IPS-15b (cell line): ENCODE measurements at regions not wholly inside any gene's neighbourhood (a gene's known extent, or its start where the extent isn't known, plus 50 kb on each side); places are given as distances from the start of the nearest gene placed in this dataset.
A peak's percentile ranks its signal among the peaks of the same experiment; 100 is the strongest.

Experiments
- H3K27me3 ChIP-seq: one replicate; pipeline ENCODE4 v1.6.1; 2013; ENCODE audit warnings: low read length; ENCODE audit not compliant: control insufficient read depth, insufficient read depth
- H3K36me3 ChIP-seq: one replicate; pipeline ENCODE4 v1.6.1; 2013; ENCODE audit warnings: low read length; ENCODE audit not compliant: control insufficient read depth, insufficient read depth
- H3K4me1 ChIP-seq: one replicate; pipeline ENCODE4 v1.6.1; 2013; ENCODE audit warnings: mild to moderate bottlenecking, low read length; ENCODE audit not compliant: control insufficient read depth, insufficient read depth
- H3K4me3 ChIP-seq: one replicate; pipeline ENCODE4 v1.5.1; 2013; ENCODE audit warnings: low read depth, low read length
- H3K9ac ChIP-seq: one replicate; pipeline ENCODE4 v1.6.1; 2013; ENCODE audit warnings: low read depth, mild to moderate bottlenecking, low read length
- H3K9me3 ChIP-seq: one replicate; pipeline ENCODE4 v1.6.1; 2013; ENCODE audit warnings: mild to moderate bottlenecking, low read length; ENCODE audit not compliant: control insufficient read depth, insufficient read depth

DNA sequence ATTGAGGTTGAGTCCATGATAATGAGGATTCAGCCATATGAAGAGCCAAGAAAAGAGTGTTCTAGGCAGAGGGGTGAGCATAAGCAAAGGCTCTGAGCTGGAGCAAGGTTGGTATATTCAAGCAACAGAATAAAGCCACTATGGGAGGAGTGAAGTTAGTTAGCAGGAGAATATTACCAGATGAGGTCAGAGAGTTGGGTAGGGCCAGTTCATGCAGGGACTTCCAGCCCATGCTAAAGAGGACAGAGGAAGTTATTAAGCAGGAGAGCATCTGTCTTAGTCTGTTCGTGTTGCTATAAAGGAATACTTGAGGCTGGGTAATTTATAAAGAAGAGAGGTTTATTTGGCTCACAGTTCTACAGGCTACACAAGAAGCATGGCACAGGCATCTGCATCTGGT, 57.1 kb upstream of the ATG10 start:
- no peak overlapping the region for H3K9ac ChIP-seq
- H3K27me3 ChIP-seq, result no peaks in the 10 kb centered on the region
- H3K36me3 ChIP-seq, result no peaks in the 10 kb centered on the region
- no peak overlapping the region for H3K4me3 ChIP-seq
- no peaks in the 10 kb centered on the region for H3K4me1 ChIP-seq
- no peaks in the 10 kb centered on the region for H3K9me3 ChIP-seq

DNA sequence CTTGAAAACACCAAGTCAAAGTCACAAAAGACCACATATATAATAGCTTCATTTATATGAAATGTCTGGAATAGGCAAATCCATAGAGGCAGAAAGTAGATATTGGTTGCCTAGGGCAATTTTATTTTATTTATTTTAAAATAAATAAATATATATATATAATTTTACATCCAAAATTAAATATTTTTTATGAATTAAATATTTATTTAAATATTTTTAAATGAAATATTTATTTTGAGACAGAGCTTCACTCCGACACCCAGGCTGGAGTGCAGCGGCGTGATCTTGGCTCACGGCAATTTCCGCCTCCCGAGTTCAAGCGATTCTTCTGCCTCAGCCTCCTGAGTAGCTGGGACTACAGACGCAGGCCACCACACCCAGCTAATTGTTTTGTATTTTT, 58.9 kb upstream of the ATG10 start:
- H3K4me1 ChIP-seq, result no peaks in the 10 kb centered on the region
- no peaks in the 10 kb centered on the region for H3K27me3 ChIP-seq
- no peaks in the 10 kb centered on the region for H3K36me3 ChIP-seq
- no peak overlapping the region for H3K9ac ChIP-seq
- H3K4me3 ChIP-seq, result no peak overlapping the region
- no peaks in the 10 kb centered on the region for H3K9me3 ChIP-seq

DNA sequence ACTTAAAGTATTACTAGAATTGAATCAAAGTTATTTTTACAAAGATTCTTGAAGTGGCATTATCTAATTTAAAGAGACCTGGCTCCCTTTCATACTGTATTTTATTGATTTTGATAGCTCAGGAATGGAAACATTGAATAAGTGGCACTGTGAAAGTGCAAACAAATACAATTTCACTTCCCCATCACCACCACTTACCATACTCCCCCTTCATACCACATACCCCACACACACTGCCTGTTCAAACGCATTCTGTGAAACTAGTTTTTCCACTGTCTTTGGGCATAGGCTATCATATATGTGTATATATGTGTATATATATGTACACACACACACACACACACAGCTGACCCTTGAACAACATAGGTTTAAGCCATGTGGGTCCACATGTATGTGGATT, 62.1 kb upstream of the ATG10 start:
- no peaks in the 10 kb centered on the region for H3K9me3 ChIP-seq
- H3K27me3 ChIP-seq, result no peaks in the 10 kb centered on the region
- no peaks in the 10 kb centered on the region for H3K36me3 ChIP-seq
- H3K4me3 ChIP-seq, result no peak overlapping the region
- no peak overlapping the region for H3K9ac ChIP-seq
- H3K4me1 ChIP-seq, result no peaks in the 10 kb centered on the region

DNA sequence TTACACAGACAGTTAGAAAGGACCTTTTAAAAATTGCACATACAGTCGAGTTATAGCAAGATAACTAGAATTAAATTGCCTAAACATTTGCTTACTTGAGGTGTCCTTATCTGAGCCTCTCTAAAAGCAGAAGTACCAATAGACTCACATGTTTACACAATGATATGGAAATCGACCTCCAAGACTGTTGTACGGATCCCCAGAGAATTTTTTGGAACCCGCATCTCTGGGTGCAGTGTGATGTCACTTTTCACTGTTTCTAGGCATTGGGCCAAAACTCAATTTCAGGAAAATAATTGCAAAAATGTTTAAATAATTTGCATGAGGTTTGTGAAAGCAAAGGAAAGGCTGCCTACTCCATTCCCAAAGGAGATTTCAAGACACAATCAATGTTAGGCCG, 63.1 kb upstream of the ATG10 start:
- Histone ChIP-seq H3K27me3 (no peaks in the 10 kb centered on the region), H3K36me3 (no peaks in the 10 kb centered on the region), H3K9me3 (no peaks in the 10 kb centered on the region), H3K4me1 (peaks cover 5% of the 10 kb centered on the region), H3K4me3 (no peak overlapping the region), H3K9ac (no peak overlapping the region)

DNA sequence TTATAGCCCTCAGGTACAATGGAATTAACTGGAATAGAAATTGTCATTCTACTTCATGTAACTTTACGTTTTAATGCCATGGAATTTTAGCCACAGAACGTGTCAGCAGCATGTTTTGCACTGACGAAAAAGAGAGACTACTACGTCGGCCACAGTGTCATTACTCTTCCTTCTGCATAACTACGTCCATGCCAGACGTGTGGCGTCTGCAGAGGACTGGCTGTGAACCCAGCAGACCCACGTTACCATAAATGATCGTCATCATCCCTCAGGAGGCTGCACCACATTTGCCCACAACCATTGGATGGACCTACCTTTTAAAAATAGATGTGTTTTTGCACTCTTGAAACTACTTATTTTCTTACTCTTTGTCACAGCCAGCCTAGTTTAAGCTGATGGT, 63.8 kb upstream of the ATG10 start:
- Histone ChIP-seq H3K27me3 (no peaks in the 10 kb centered on the region), H3K9ac (no peak overlapping the region), H3K4me1 (peaks cover 6% of the 10 kb centered on the region), H3K4me3 (no peak overlapping the region), H3K36me3 (no peaks in the 10 kb centered on the region), H3K9me3 (no peaks in the 10 kb centered on the region)

DNA sequence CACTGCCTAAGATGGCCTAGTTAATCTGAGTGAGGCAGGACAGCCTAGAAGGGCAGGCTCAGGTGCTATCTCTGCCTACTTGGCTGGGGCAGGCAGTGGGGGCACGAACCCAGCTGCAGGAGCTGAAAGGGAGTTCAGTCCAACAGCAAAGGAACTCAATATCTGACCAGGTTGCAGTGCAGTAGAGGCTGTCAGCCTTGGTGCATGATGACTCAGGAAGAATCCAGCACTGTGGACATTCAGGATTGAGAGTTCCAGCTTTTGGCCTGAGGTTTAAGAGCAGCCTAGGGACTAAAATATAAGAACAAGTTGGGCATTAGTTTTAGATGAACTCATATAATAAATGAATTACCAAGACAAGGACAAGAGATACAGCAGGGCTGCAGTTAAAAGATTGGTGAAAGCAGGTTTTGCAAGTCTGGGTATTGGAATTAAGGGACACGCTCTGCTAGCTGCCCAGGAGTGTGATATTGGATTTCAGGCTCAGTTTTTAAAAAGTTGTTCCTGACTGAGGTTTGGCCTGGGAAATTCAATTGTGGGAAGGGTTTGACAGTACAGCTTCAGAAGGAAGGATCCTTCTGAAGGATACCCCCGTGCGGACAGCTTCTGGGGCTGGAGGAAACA, 64.7 kb upstream of the ATG10 start:
- Histone ChIP-seq H3K4me3 (no peak overlapping the region), H3K36me3 (no peaks in the 10 kb centered on the region), H3K27me3 (no peaks in the 10 kb centered on the region), H3K9ac (no peak overlapping the region), H3K9me3 (no peaks in the 10 kb centered on the region), H3K4me1 (peaks cover 12% of the 10 kb centered on the region)

DNA sequence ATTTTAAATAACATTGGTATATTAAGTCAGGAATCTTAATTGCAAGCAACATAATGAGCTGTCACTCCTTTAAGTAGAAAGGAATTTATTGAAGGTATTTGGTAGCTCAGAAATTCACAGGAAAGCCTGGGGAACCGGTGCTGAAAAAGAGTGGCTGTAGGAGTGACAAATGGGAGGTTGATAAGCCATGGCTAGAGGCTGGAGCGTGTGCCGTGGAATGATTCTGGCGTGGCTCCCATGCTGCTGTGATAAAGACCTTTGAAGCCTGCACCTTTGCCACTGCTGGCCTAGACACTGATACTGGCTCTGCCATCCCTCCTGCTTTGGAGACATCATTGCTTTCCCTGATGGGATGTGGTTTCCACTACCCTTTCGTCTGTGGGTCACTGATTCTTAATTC, 65.7 kb upstream of the ATG10 start:
- Histone ChIP-seq H3K4me3 (no peak overlapping the region), H3K9me3 (no peaks in the 10 kb centered on the region), H3K9ac (no peak overlapping the region), H3K36me3 (no peaks in the 10 kb centered on the region), H3K27me3 (no peaks in the 10 kb centered on the region), H3K4me1 (peaks cover 18% of the 10 kb centered on the region)

DNA sequence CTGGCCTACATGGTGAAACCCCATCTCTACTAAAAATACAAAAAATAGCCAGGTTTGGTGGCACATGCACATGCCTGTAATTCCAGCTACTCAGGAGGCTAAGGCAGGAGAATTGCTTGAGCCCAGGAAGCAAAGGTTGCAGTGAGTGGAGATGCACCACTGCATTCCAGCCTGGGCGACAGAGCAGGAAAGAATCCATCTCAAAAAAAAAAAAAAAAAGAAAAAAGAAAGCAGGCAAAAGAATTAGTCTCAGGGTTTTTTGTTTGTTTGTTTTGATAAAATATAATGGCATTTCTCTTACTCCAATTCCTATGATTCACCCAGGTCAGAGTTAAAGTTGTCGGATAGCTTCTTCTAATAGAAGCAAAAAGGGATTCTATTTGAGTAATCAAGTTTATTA, 67.0 kb upstream of the ATG10 start:
- H3K4me3 ChIP-seq, result no peak overlapping the region
- peaks cover 18% of the 10 kb centered on the region for H3K4me1 ChIP-seq
- H3K27me3 ChIP-seq, result no peaks in the 10 kb centered on the region
- H3K9me3 ChIP-seq, result no peaks in the 10 kb centered on the region
- no peaks in the 10 kb centered on the region for H3K36me3 ChIP-seq
- H3K9ac ChIP-seq, result no peak overlapping the region

DNA sequence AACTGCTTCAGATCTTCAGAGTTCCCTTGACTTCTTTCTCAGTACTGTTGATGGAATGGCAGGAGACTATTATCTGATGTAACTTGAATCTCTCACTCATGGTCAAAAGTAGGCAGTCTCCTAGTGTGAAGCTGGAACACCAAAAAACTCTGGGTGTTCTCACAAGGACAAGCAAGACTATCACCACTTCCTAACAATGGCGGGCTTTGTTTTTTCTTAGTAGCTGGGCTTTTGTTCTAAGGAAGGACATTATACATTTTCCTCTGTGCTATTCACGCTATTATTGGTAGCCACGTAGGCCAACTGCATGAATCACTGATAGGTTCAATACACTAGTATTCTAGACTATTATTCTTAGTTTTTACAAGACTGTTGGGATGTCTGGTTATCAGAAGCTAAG, 67.7 kb upstream of the ATG10 start:
- peaks cover 18% of the 10 kb centered on the region for H3K4me1 ChIP-seq
- no peak overlapping the region for H3K4me3 ChIP-seq
- no peaks in the 10 kb centered on the region for H3K36me3 ChIP-seq
- no peak overlapping the region for H3K9ac ChIP-seq
- H3K27me3 ChIP-seq, result no peaks in the 10 kb centered on the region
- no peaks in the 10 kb centered on the region for H3K9me3 ChIP-seq

DNA sequence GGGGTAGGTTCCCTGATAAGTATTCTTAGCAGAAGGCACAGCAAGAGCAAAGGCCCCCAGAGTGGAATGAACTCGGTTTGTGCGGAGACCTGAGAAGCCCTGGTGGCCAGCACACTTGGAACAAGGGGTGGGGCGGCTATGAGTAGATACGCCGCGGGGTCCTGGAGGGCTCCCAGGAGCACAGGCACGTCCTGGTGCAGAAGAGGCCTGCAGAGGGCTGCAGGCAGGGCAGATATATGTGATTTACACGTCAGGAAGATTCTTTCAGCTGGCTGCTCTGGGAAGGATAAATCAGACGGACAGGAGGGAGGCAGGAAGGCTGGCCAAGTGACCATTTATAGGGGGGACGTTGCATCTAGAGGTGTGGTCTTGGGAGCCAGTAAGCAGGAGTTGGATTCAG, 70.2 kb upstream of the ATG10 start:
- no peak overlapping the region for H3K9ac ChIP-seq
- peak overlapping the region; percentile 35 for H3K4me3 ChIP-seq
- H3K4me1 ChIP-seq, result peaks cover 18% of the 10 kb centered on the region
- no peaks in the 10 kb centered on the region for H3K36me3 ChIP-seq
- H3K9me3 ChIP-seq, result no peaks in the 10 kb centered on the region
- no peaks in the 10 kb centered on the region for H3K27me3 ChIP-seq

DNA sequence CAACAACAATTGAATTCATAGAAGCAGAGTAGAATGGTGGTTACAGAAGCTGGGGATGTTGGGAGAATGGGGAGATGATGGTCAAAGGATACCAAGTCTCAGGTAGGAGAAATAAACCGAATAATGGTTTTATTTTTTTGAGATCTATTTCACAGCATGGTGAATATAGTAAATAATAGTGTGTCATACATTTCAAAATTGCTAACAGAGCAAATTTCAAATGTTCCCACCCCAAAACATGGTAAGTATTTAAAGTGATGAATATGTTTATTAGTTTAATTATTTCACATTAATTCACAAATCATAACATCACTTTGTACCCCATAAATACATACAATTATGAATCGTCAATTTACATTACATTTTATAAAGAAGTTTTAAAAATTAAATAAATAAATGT, 72.7 kb upstream of the ATG10 start:
- Histone ChIP-seq H3K27me3 (no peaks in the 10 kb centered on the region), H3K36me3 (no peaks in the 10 kb centered on the region), H3K4me3 (no peak overlapping the region), H3K9ac (no peak overlapping the region), H3K4me1 (peaks cover 16% of the 10 kb centered on the region), H3K9me3 (no peaks in the 10 kb centered on the region)

DNA sequence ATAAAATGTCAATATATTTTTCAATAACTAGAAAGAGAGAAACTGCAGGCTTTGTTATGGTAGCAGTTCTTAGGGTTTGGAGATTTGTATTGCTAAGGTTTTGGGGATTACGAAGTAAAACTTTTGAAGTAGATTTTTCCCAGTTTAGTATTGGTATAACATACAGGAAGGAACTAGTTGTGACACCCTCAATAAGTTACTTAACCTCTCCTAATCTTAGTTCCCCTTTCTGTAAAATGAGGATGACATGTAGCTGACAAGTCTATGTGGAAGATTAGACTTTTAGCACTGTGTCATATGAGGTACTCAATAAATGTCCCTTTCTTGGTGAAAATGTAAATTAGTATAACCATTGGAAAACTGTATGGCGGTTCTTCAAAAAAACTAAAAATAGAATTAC, 73.4 kb upstream of the ATG10 start:
- Histone ChIP-seq H3K9me3 (no peaks in the 10 kb centered on the region), H3K4me1 (peaks cover 13% of the 10 kb centered on the region), H3K27me3 (no peaks in the 10 kb centered on the region), H3K9ac (no peak overlapping the region), H3K36me3 (no peaks in the 10 kb centered on the region), H3K4me3 (no peak overlapping the region)
